A172 (cell line): ENCODE measurements at regions not wholly inside any gene's neighbourhood (a gene's known extent, or its start where the extent isn't known, plus 50 kb on each side); places are given as distances from the start of the nearest gene placed in this dataset.
"Not testable (repeated sequence)": the region's sequence is repeated elsewhere in the genome, so short reads cannot be mapped to it uniquely, and the experiment has no call there.

Source experiments
- DNase-seq: peaks from one replicate; pipeline ENCODE4 v3.0.0-alpha.2; 2015; ENCODE audit warnings: low spot score

DNA sequence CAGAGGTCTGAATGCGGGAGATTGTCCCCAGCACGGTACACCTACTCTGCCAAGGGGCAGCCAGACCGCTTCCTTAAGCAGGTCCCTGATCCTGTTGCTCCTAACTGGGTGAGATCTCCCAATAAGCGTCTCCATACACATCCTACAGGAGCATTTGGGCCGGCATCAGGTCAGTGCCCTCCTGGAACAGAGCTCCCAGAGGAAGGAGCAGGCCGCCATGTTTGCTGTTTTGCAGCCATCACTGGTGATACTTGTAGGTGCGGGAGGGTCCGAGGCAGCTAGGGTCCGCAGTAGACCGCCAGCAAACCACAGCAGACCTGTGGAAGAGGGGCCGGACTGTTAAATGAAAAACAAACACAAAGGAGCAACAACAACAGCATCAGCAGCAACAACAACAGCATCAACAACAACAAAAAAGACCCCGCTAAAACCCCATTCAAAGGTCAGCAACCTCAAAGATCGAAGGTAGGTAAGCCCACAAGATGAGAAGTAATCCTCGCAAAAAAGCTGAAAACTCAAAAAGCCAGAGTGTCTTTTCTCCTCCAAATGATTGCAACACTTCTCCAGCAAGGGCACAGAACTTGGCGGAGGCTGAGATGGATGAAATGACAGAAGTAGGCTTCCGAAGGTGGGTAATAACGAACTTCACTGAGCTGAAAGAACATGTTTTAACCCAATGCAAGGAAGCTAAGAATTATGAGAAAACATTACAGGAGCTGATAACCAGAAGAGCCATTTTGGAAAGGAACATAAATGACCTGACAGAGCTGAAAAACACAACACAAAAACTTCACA is 79.0 kb upstream of the CDH7 start:
- no peak for DNase-seq

DNA sequence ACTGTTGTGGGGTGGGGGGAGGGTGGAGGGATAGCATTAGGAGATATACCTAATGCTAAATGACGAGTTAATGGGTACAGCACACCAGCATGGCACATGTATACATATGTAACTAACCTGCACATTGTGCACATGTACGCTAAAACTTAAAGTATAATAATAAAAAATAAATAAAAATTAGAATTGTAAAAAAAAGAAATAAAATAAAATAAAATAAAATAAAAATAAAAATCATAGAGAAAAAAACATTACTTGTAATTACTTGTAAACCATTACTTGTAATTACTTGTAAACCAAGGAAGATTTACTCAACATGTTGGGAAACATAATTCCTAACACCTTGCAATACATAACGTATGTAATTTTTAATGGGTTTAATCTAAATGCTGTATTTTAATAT is 80.7 kb upstream of the CDH7 start:
- DNase-seq, result not testable (repeated sequence)

DNA sequence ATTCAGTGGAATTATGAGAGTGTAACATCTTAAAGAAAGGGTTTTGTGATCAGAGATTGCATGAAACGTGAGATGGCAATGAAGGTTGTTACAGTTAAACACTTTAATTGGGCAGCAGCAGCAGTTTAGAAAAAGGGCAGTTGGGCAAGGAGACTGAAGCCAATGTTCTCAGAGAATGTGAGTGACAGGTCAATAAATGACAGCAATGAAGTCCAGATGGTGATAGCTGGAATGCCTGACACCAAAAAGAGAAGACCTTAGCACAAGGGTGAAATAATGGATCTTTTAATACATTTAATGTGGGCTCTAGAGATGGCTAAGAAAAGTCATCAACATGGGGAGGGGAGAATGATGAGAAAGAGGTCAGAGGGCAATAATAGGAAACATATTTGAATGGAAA is 89.4 kb upstream of the CDH7 start:
- no peak for DNase-seq

DNA sequence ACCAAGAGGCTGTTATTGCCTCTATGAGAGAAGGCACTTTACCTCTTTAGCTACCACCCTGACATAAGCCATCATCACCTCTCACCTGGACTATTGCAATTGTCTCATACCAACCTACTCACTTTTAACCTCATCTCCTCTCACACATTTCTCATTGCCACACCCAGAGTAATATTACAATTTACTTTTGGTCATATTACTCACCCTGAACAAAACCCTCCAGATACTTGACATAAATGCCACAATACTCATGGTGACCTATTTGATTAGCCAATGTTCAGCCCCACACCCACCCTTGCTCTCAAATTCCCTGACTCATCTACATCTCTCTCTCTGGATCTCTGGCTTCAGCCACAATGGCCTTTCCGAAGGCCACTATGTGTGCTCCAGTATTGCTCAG is 90.9 kb upstream of the CDH7 start:
- DNase-seq, result peak; percentile 51

DNA sequence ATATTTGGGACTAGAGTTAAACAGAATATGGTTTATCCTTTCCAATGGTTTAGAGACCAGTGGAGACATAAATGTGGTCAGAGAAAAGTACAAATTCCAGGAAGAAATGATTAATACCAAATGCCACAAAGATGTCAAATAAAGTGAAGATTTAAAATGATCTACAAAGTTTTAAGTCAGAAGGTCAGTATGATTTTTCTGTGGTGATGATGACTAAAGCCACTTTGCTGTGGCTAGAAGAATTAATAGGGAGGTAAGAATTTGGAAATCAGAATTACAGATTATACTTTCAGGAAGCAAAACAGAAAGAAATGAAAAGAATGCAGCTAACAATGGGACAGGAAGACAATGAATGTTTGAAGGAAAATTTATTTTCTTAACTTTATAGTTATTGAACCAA is 91.5 kb upstream of the CDH7 start:
- peak; percentile 40 for DNase-seq

DNA sequence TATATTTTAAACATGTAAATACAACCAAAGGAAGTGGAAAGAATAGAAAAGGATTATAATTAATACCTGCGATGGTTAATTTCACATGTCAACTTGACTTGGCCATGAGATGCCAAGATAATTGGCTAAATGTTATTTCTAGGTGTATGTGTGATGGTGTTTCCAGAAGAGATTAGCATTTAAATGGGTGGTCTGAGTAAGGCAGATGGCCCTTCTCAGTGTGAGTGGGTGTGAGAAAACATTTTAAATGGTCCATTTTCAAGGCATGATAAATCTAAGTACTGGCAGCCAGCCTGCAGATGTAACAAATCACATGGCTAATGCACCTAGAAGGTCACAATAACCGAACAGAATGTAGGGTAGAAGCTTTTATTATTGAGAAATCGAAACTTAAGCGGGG is 99.6 kb upstream of the CDH7 start:
- DNase-seq, result no peak

DNA sequence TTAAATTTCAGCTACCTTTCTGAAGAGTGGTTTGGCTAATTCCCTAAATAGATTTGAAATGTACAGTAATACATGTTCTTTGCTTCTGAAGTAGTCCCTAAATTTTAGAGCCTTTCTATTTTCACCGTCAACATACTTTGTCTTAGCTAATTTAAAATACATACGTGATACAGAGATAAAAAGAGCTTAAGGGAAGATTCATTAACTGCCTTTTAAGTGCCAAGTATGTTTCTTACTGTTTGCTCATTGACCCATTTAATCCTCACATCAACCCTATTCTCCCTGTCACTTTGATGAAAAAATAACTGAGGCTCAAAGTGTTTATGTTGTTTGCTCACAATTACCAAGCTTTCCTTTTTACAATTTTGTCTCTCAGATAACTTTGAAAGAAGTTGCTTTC is 118.6 kb upstream of the CDH7 start:
- no peak for DNase-seq

DNA sequence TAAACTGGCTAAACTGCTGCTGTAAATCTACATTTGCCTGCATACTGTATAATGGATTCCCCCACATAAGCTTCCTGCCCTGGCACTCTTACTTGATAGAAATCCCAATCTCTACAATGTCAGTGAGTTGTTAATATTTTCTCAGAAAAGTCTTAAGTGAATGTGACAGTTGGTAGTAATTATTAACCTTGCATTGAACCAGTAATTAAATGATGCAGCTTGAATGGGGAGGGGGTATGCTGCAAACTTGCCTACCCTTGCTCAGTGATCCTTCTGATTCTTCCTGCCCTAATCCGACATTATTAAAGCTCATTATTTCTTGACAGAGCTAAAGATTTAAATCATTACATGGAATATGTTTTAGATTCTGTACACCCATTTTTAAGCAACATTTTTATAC is 119.0 kb upstream of the CDH7 start:
- DNase-seq, result no peak

DNA sequence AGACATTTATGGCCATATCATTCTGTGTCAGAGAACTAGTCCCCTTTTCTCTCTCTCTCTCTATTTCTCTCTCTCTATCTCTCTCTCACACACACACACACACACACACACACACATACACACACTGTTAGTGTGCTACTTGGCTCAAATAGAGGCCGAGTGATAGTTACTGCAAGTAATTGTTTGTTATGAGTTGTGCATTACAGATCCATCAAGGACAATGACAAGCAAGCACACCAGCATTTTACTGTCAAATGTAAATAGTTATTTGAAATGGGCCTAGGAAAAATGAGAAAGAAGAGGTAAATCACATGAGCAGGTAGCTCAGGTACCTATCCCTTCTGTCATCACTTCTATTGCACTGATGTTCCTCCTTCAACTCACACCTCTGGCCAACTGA is 122.4 kb upstream of the CDH7 start:
- no peak for DNase-seq

DNA sequence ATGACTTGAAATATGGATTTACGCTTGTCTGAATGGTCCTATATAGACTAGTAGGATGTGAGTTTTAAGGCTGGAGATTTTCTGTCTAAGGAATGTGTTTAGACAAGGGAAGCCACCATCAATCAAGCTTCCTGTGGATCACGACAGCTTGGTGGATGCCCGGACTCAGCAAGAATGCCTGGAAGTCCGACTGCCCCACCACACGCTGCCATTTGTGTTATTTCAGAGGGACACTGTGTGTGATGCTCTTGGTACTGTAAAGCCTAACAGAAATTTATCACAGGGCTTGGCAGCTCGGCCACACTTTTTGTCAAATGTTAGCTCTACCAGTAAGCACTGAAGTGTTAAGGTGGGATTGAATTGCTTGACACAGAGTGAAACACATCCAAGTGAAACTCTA is 127.1 kb upstream of the CDH7 start:
- no peak for DNase-seq

DNA sequence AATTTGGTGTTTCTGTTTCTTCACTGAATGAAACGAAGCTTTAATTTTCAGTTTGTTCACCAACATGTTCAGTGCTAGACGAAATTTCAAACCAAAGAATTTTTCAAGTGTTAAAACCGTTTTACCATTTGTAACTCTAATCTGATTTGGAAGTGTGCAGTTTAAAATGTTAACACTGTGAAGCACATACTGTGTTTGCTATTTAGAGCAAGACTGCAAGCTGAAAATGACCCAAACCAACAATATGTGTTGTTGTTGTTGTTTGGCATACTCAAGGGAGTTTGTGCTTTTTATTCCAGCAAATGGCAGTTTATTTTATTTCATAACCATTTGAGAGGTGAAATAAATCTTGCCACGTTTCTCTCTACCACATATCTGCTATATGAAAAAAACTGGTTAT is 128.4 kb upstream of the CDH7 start:
- no peak for DNase-seq

DNA sequence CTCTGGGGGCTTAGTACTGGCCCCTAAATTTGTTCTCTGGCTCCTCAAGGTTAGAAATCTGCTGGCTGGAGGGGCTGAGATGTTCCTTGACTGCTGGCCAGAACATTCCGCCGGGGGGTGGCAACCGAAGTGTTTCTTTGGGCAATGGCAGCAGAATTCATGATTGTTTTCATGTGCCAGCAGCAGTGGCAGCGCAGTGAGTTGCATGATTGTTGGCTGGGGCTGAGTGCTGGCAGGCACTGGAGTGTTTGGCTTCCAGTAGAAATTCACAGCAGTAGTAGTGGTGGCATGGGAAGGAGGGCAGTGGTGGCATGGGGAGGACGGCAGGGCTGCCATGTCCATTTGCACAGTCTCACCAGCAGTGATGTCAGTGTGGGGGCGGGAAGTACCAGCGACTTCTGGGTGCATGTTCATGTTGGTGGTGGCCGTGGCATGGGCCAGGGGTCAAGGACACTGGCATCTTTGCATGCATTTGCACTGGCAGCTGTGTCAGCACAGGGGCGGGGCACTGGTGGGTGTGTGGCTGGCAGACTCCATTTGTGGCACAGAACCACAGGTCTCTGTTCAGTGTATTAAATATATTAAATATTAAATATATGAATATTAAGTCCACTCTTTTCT is 130.6 kb upstream of the CDH7 start:
- DNase-seq, result no peak

DNA sequence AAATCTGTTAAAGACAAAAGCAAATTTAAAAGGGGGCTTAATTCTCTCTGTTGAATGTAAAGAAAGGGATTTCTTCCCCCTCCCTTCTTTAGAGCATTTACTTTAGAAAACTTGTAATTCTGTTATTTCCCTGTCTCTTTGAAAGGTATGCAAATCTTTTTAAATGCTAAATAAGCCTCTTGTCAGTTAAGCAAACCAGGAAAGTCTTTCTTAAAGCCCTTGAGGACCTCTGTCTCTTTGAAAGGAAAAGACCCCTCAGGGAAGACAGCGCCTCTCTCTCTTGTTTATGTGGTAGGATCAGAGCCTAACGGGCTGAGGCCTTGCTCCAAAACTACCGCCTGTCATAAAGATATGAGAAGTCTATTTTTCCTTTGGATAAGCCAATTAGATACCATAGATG is 139.9 kb upstream of the CDH7 start:
- DNase-seq, result no peak

DNA sequence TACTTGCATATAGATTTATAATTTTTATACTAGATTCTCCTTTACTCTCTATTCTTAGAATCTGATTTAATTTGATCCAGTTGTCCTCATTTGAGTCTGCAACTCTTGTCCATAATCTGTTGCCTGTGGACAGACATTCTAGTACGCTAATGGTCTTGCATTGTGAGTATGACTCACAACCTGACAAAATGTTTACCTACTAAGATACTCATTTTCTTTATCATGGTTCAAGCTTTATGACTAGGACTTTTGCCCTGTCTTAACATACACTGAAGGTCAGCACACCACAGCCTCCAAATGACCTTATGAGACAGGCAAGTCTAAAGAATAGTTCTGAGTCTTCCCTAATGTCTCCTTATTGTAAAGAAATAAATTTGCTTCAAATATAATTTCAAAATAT is 142.3 kb upstream of the CDH7 start:
- DNase-seq, result no peak

DNA sequence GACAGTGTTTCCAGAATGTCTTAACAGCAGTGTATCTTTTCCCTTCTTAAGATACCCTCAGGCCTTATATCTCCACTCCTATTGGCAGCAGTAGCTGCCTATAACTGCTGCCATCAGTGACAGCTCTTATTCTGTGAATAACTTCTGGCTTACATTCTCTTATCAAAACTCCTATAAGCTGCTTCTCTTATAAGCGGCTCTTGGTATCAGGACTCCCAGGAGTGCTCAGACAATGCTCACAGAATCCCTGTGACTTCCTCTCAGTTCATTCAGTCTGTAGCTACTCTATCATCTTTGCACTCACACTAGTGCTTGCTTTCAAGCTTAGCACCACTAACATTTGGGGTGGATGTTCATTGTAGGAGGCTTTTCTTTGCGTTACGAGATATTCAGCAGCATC is 143.7 kb upstream of the CDH7 start:
- no peak for DNase-seq

DNA sequence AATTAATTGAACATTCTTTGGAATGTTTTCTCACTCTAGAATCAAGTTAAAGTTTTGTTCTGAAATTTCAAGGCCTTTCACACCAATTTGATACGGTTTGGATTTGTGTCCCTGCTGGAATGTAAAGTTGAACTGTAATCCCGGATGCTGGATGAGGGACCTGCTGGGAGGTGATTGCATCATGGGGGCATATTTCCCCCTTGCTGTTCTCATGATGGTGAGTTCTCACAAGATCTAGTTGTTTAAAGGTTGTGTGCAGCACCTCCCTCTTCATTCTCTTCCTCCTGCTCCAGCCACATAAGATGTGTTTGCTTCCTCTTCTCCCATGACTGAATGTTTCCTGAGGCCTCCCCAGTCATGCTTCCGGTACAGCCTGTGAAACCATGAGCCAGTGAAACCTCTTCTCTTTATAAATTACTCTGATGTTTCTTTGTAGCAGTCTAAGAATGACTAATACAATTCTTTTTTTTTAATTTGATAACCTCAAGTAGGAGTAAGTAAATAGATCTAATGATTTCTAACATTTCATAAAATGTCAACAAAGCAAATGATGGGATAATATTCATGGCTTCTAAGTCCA is 144.2 kb upstream of the CDH7 start:
- DNase-seq, result no peak

DNA sequence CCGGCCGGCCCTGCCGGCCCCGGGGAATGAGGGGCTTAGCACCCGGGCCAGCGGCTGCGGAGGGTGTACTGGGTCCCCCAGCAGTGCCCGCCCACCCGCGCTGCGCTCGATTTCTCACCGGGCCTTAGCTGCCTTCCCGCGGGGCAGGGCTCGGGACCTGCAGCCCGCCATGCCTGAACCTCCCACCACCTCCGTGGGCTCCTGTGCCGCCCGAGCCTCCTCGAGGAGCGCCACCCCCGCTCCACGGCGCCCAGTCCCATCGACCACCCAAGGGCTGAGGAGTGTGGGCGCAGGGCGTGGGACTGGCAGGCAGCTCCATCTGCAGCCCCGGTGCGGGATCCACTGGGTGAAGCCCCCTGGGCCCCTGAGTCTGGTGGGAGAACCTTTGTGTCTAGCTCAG is 145.5 kb upstream of the CDH7 start:
- DNase-seq, result not testable (repeated sequence)

DNA sequence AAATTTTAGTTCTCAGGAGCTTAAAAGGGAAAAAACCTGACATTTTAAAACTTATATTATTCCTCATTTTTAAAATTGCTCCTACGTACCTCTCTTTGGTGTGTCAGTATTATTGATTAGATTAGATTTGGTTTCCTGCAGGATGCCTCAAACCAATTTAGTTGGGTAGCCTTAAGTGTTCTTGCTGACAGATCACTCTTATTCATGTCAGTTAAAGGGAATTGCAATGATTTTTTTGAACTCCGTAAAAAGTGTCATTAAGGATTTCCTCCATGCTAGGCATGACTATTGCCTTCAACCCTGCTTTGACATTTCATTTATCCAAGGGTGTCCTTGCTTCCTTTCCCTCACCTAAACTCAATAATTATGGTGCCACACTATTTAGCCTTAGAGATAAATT is 149.0 kb upstream of the CDH7 start:
- no peak for DNase-seq

DNA sequence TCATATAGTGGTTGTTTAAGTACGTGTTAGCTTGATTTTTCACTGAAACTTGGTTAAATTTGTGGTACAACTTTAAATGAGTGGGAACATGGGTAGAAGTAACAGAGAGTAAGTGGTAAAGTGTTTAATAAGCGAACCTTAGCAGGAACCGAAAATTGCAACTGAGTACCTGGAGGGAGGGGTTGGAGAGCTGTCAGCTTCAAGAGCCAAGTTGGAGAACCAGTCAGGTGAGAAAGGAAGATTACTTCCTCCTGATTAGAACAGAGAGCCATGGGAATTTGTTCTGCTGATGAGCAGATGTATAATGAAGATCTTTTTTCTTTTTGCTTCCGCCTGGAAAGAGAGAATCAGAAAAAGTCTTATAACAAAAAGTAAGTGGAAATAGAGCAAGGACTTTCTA is 158.4 kb upstream of the CDH7 start:
- DNase-seq, result no peak

DNA sequence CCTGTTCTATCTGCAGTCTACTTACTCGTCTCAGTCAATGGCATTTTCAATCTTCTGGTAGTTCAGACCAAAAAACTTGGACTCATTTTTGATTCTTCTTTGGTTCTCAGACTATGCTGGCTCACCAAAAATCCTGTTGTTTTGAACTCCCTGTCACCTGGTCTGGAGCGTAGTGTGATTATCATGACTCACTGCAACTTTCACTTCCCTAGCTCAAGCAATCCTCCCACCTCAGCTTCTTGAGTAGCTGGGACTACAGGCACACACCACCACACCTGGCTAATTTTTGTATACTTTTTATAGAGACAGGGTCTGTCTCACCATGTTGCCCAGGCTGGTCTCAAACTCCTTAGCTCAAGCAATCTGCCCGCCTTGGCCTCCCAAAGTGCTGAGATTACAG is 163.3 kb upstream of the CDH7 start:
- no peak for DNase-seq

DNA sequence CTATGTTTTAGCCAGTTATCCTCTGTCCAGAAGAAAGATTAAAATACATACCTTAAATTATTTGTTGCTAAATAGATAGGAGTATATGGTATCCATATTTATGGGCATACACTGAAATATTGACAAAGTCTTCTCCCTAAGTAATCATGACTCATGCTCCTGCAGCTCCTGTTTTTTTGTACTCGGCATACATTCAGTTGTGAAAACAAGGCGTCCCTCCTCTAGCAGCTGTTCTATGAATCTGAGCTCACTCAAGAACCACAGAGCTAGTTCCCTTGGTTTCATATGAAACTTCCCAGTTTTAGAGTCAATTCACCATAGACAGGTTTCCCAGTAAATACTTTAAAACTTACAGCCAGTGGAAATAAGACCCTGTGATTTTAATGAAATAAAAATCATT is 168.7 kb upstream of the CDH7 start:
- not testable (repeated sequence) for DNase-seq

DNA sequence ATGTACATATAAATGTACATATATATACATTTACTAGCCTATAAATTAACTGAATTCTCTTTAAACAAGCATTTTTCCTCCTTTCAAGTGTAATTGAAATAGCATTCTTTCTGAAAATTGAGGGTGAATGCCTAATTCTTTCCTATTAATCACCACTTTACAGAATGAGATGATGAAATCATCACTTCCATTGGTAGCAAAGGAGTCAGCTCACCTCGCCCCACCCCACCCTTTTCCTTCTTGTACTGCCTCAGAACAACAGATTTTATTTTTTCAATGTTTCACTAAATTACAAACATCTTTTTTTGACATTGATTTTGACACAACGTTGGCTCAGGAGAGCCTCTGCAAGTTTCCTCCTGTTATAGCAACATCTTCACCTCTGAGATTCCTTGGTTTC is 181.9 kb upstream of the CDH7 start:
- DNase-seq, result no peak

DNA sequence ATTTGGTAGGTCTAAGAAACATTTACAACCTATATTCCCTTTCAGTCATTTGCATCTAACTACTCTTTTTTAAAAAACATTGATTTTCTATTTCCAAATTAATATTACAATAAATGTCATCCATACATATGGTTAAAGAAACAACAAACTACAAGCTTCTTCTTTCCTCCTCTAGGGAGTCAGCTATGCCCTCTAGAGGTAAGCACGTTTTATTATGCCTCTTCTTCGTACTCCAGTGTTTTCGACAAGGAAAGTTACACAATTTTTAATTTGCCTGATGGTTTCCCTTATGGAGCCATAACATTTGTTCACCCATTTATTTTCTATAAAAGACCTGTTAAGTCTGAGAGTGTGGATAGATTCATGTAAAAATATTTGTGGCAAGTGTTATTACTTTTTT is 183.4 kb upstream of the CDH7 start:
- DNase-seq, result peak; percentile 1

DNA sequence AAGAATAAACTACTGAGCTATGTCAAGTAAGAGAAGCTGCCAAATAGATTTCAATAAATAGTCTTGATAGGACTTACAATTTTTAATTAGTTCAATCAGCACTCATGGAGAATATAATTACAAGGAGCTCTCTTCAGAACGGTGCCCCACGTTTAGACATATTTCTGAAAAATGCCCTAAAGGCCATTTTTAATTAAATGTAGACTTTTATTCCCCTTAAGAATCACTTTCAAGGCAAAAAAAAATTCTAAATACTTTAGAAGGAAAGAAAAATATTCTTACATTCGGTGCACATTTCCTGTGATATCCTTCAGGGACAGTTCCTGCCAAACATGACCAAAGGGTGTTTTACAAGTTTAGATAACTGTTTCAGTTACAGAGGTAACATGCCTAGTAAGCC is 202.5 kb upstream of the CDH7 start:
- no peak for DNase-seq
